ENCODE measurements at regions not wholly inside any gene's neighbourhood (a gene's known extent, or its start where the extent isn't known, plus 50 kb on each side); places are given as distances from the start of the nearest gene placed in this dataset.

DNA sequence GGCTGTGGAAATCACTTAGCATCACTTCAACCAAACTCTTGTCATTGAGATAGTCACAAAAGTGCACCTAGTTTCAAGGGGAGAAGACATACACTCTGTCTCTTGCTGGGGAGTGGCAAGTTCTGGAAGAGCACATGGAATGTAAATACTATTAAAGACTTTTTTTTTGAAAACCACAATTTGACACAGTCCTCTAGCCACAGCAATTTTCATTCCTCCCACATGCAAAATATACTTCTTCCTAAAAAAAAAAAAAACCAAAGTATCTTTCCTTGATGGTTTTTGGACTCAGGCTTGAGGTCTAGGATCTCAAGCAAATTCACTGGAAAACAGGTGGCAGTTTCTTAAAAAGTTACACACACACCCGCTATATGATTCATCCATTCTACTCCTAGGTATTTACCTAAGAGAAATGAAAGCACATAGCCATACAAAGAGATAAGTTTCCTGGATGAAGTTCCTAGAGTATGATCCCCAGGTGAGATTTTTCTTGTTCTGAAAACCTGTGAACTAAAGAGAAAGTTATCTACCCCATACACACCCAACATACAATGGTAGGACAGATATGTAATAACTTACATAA lies 295.8 kb downstream of the SP3 start:
- Mint-ChIP-seq H3K27me3 (ENCODE audit: unreplicated experiment) (no peaks in the 10 kb centered on the region), H3K4me3 (ENCODE audit: unreplicated experiment) (no peak overlapping the region), H3K27ac (ENCODE audit: unreplicated experiment) (no peak overlapping the region), H3K9me3 (ENCODE audit: unreplicated experiment) (no peaks in the 10 kb centered on the region), H3K36me3 (ENCODE audit: low read depth, unreplicated experiment) (no peaks in the 10 kb centered on the region), H3K4me1 (ENCODE audit: unreplicated experiment) (no peaks in the 10 kb centered on the region)
- TF ChIP-seq CTCF (IDR thresholded peaks at IDR 0.05; ENCODE audit: unreplicated experiment): no peak
- no peak for DNase-seq (ENCODE audit: low spot score)

GRCh38 chr2:173669888-173670287 lies 295.3 kb downstream of the SP3 start:
- Mint-ChIP-seq H3K9me3 (ENCODE audit: unreplicated experiment) (no peaks in the 10 kb centered on the region), H3K4me3 (ENCODE audit: unreplicated experiment) (no peak overlapping the region), H3K27ac (ENCODE audit: unreplicated experiment) (no peak overlapping the region), H3K36me3 (ENCODE audit: low read depth, unreplicated experiment) (no peaks in the 10 kb centered on the region), H3K27me3 (ENCODE audit: unreplicated experiment) (no peaks in the 10 kb centered on the region), H3K4me1 (ENCODE audit: unreplicated experiment) (no peaks in the 10 kb centered on the region)
- no peak for TF ChIP-seq CTCF (IDR thresholded peaks at IDR 0.05; ENCODE audit: unreplicated experiment)
- no peak for DNase-seq (ENCODE audit: low spot score)

DNA sequence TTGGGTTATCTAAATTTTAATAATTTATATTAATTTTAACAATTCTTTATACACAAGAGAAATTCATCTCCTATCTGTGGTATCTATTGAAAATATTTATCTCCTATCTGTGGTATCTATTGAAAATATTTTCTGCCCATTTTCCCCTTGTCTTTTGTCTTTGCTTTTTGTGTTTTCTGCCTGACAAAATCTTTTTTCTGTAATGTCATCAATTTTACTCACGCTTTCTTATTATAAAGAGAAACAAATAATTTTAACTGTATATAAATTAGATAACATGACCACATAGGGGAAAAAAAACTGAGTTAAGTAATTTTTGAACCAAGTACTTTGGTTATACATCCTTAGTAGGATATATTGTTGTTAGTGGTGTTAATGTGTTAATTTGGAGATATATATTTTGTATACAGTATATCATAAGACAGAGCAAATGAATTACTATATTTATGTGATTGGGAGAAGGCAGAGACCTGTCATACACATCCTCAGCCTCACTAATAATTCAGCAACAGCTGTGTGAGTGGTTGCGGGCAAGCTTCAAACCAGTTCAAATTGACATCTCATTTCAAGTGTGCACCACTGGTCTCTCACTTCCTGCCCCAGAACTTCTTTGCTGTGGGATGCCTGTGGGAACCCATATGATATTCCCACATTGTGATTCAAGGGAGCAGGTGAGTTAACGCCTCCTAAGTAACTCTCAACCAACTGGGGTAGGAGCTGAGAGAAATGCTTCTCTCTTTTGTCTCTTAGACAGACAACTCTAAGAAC lies 292.4 kb downstream of the SP3 start:
- Mint-ChIP-seq H3K4me1 (ENCODE audit: unreplicated experiment) (peaks cover 4% of the 10 kb centered on the region), H3K9me3 (ENCODE audit: unreplicated experiment) (no peaks in the 10 kb centered on the region), H3K4me3 (ENCODE audit: unreplicated experiment) (no peak overlapping the region), H3K27ac (ENCODE audit: unreplicated experiment) (no peak overlapping the region), H3K36me3 (ENCODE audit: low read depth, unreplicated experiment) (no peaks in the 10 kb centered on the region), H3K27me3 (ENCODE audit: unreplicated experiment) (no peaks in the 10 kb centered on the region)
- TF ChIP-seq CTCF (IDR thresholded peaks at IDR 0.05; ENCODE audit: unreplicated experiment): no peak
- no peak for DNase-seq (ENCODE audit: low spot score)

DNA sequence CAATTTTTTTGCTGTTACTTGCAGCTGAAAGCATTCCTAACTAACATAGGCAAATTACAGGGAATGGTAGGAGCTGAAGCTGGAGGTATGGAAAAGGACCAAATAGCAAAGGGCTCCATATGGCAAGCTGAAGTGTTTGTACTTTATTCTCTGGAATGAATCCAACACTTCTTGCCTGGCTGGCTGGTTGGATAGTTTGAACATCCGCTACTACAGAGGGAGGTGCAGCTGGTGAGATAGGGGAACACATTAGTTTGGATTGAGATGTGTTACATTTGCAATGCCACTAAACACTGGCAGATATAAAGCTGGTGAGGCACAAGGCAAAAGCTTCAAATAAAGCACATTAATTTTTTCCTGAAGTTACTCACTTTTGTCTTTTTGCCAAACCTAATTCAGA lies 291.5 kb downstream of the SP3 start:
- no peak overlapping the region for H3K4me3 Mint-ChIP-seq (ENCODE audit: unreplicated experiment)
- DNase-seq (ENCODE audit: low spot score): no peak
- H3K27ac Mint-ChIP-seq (ENCODE audit: unreplicated experiment): no peak overlapping the region
- no peak for TF ChIP-seq CTCF (IDR thresholded peaks at IDR 0.05; ENCODE audit: unreplicated experiment)
- peaks cover 4% of the 10 kb centered on the region for H3K4me1 Mint-ChIP-seq (ENCODE audit: unreplicated experiment)
- no peaks in the 10 kb centered on the region for H3K36me3 Mint-ChIP-seq (ENCODE audit: low read depth, unreplicated experiment)
- H3K9me3 Mint-ChIP-seq (ENCODE audit: unreplicated experiment): no peaks in the 10 kb centered on the region
- no peaks in the 10 kb centered on the region for H3K27me3 Mint-ChIP-seq (ENCODE audit: unreplicated experiment)

GRCh38 chr2:173676647-173677046 lies 288.5 kb downstream of the SP3 start:
- H3K4me3 Mint-ChIP-seq (ENCODE audit: unreplicated experiment): no peak overlapping the region
- no peaks in the 10 kb centered on the region for H3K27me3 Mint-ChIP-seq (ENCODE audit: unreplicated experiment)
- H3K36me3 Mint-ChIP-seq (ENCODE audit: low read depth, unreplicated experiment): no peaks in the 10 kb centered on the region
- TF ChIP-seq CTCF (IDR thresholded peaks at IDR 0.05; ENCODE audit: unreplicated experiment): no peak
- H3K4me1 Mint-ChIP-seq (ENCODE audit: unreplicated experiment): peaks cover 4% of the 10 kb centered on the region
- no peak for DNase-seq (ENCODE audit: low spot score)
- no peaks in the 10 kb centered on the region for H3K9me3 Mint-ChIP-seq (ENCODE audit: unreplicated experiment)
- H3K27ac Mint-ChIP-seq (ENCODE audit: unreplicated experiment): no peak overlapping the region

All from endothelial cell (in vitro differentiated cells).